Trophoblast cell (in vitro differentiated cells and primary cell): ENCODE measurements at regions not wholly inside any gene's neighbourhood (a gene's known extent, or its start where the extent isn't known, plus 50 kb on each side); places are given as distances from the start of the nearest gene placed in this dataset.

Experiments
- DNase-seq, 2 donors: peaks; one replicate each; pipeline ENCODE4 v3.0.0-alpha.2; 2016
- H2AFZ ChIP-seq: 2 replicates; pipeline ENCODE4 v1.6.1; 2013; ENCODE audit warnings: low read length, moderate library complexity, mild to moderate bottlenecking; ENCODE audit not compliant: insufficient read depth, poor library complexity
- H2AK5ac ChIP-seq: 2 replicates; pipeline ENCODE4 v1.6.1; 2013; ENCODE audit warnings: mild to moderate bottlenecking, low read length
- H2BK120ac ChIP-seq: 2 replicates; pipeline ENCODE4 v1.6.1; 2013; ENCODE audit warnings: low read length, mild to moderate bottlenecking, moderate library complexity; ENCODE audit not compliant: insufficient read depth, poor library complexity
- H2BK12ac ChIP-seq: 2 replicates; pipeline ENCODE4 v1.6.1; 2013; ENCODE audit warnings: mild to moderate bottlenecking, low read length, moderate library complexity
- H2BK5ac ChIP-seq: 2 replicates; pipeline ENCODE4 v1.6.1; 2013; ENCODE audit warnings: low read length, low read depth, moderate library complexity, mild to moderate bottlenecking; ENCODE audit not compliant: poor library complexity
- H3K14ac ChIP-seq: 2 replicates; pipeline ENCODE4 v1.6.1; 2013; ENCODE audit warnings: mild to moderate bottlenecking, low read length
- H3K18ac ChIP-seq: 2 replicates; pipeline ENCODE4 v1.6.1; 2013; ENCODE audit warnings: mild to moderate bottlenecking, low read length
- H3K23ac ChIP-seq: 2 replicates; pipeline ENCODE4 v1.6.1; 2013; ENCODE audit warnings: low read length
- H3K27ac ChIP-seq: 2 replicates; pipeline ENCODE4 v1.5.1; 2013; ENCODE audit warnings: low read depth, mild to moderate bottlenecking, inconsistent platforms, low read length, moderate library complexity
- H3K27me3 ChIP-seq: 2 replicates; pipeline ENCODE4 v1.6.1; 2013; ENCODE audit warnings: inconsistent platforms, mild to moderate bottlenecking, low read length, moderate library complexity; ENCODE audit not compliant: insufficient read depth
- H3K36me3 ChIP-seq, 2 experiments: 1 replicate in 1 of 2; 2 replicates in 1 of 2; pipeline ENCODE4 v1.6.1; 2013; ENCODE audit warnings: low read length in 2 of 2, mild to moderate bottlenecking in 2 of 2, moderate library complexity in 1 of 2; ENCODE audit not compliant: insufficient read depth in 2 of 2, control insufficient read depth in 1 of 2
- H3K4ac ChIP-seq: 2 replicates; pipeline ENCODE4 v1.6.1; 2013; ENCODE audit warnings: low read depth, mild to moderate bottlenecking, low read length, moderate library complexity
- H3K4me1 ChIP-seq, 2 experiments: 1 replicate in 1 of 2; 2 replicates in 1 of 2; pipeline ENCODE4 v1.6.1; 2013; ENCODE audit warnings: low read length in 2 of 2, mild to moderate bottlenecking in 2 of 2, moderate library complexity in 1 of 2; ENCODE audit not compliant: insufficient read depth in 2 of 2, control insufficient read depth in 1 of 2
- H3K4me2 ChIP-seq: 2 replicates; pipeline ENCODE4 v1.6.1; 2013; ENCODE audit warnings: inconsistent platforms, mild to moderate bottlenecking, low read length, moderate library complexity
- H3K4me3 ChIP-seq: 2 replicates; pipeline ENCODE4 v1.5.1; 2013; ENCODE audit warnings: mild to moderate bottlenecking, low read depth, low read length, inconsistent platforms
- H3K79me1 ChIP-seq: one replicate; pipeline ENCODE4 v1.6.1; 2013; ENCODE audit warnings: low read length
- H3K79me2 ChIP-seq: 2 replicates; pipeline ENCODE4 v1.6.1; 2013; ENCODE audit warnings: low read length, mild to moderate bottlenecking; ENCODE audit not compliant: control insufficient read depth, insufficient read depth, poor library complexity
- H3K9ac ChIP-seq: 2 replicates; pipeline ENCODE4 v1.6.1; 2013; ENCODE audit warnings: mild to moderate bottlenecking, low read length
- H3K9me3 ChIP-seq: 2 replicates; pipeline ENCODE4 v1.6.1; 2013; ENCODE audit warnings: low read depth, mild to moderate bottlenecking, control low read depth, inconsistent platforms, low read length; ENCODE audit not compliant: insufficient read depth
- H4K12ac ChIP-seq: 2 replicates; pipeline ENCODE4 v1.6.1; 2013; ENCODE audit warnings: low read depth, mild to moderate bottlenecking, low read length, moderate library complexity
- H4K8ac ChIP-seq: 2 replicates; pipeline ENCODE4 v1.6.1; 2013; ENCODE audit warnings: low read depth, mild to moderate bottlenecking, low read length, moderate library complexity
- H4K91ac ChIP-seq: one replicate; pipeline ENCODE4 v1.6.1; 2013; ENCODE audit warnings: low read depth, mild to moderate bottlenecking, low read length, moderate library complexity
- WGBS: extraction: QIAGEN DNeasy Blood & Tissue Kit; methylation state at CpG from one replicate; pipeline ENCODE4 v1.1.7; 2013; ENCODE audit warnings: missing lambda C conversion rate; ENCODE audit not compliant: insufficient read length, insufficient coverage; ENCODE audit errors: extremely low coverage; 5-methylcytosine and 5-hydroxymethylcytosine counted together

GRCh38 chrX:2584251-2585157, 83.7 kb upstream of the DHRSX start:
- Histone ChIP-seq H2BK120ac (no peak overlapping the region), H3K4me2 (peak overlapping the region; percentile 37), H3K27me3 (peaks cover 37% of the 10 kb centered on the region), H3K36me3 (no peaks in the 10 kb centered on the region), H2AFZ (no peak overlapping the region), H3K9me3 (no peaks in the 10 kb centered on the region), H4K91ac (no peak overlapping the region), H3K14ac (no peak overlapping the region), H3K4me3 (no peak overlapping the region), H3K18ac (no peak overlapping the region), H2BK5ac (no peak overlapping the region), H3K23ac (no peak overlapping the region), H3K4ac (no peak overlapping the region), H4K8ac (no peak overlapping the region), H3K79me1 (no peaks in the 10 kb centered on the region), H2BK12ac (no peak overlapping the region), H4K12ac (no peak overlapping the region), H3K27ac (no peak overlapping the region), H3K9ac (no peak overlapping the region), H3K79me2 (no peaks in the 10 kb centered on the region), H3K4me1 (peaks cover 0 to 3% of the 10 kb centered on the region in 2 experiments), H2AK5ac (no peak overlapping the region)
- no peak for DNase-seq
- no CpG with 5 or more reads among the region's 73 CpGs for WGBS

GRCh38 chrX:2583194-2584162, 82.7 kb upstream of the DHRSX start:
- Histone ChIP-seq H3K18ac (no peak overlapping the region), H3K23ac (no peak overlapping the region), H4K12ac (no peak overlapping the region), H3K9me3 (no peaks in the 10 kb centered on the region), H3K9ac (no peak overlapping the region), H2AK5ac (no peak overlapping the region), H3K27me3 (peaks cover 37% of the 10 kb centered on the region), H3K4me2 (peak overlapping the region; percentile 37), H3K4ac (no peak overlapping the region), H2AFZ (no peak overlapping the region), H3K14ac (no peak overlapping the region), H4K91ac (no peak overlapping the region), H4K8ac (no peak overlapping the region), H2BK120ac (no peak overlapping the region), H3K4me3 (no peak overlapping the region), H2BK5ac (no peak overlapping the region), H3K36me3 (no peaks in the 10 kb centered on the region), H3K79me1 (no peaks in the 10 kb centered on the region), H3K4me1 (peaks cover 0 to 3% of the 10 kb centered on the region in 2 experiments), H3K79me2 (no peaks in the 10 kb centered on the region), H3K27ac (no peak overlapping the region), H2BK12ac (no peak overlapping the region)
- WGBS, result no CpG with 5 or more reads among the region's 74 CpGs
- DNase-seq, result no peak

- no peak overlapping the region for H2BK5ac ChIP-seq
- no peak overlapping the region for H2BK12ac ChIP-seq
- no peak overlapping the region for H3K4me2 ChIP-seq
- H3K4ac ChIP-seq, result no peak overlapping the region
- WGBS, result no CpG with 5 or more reads among the region's 8 CpGs
- H4K8ac ChIP-seq, result no peak overlapping the region
- DNase-seq, result no peak
- H3K9me3 ChIP-seq, result peaks cover 2% of the 10 kb centered on the region
- H3K4me3 ChIP-seq, result no peak overlapping the region
- H2BK120ac ChIP-seq, result no peak overlapping the region
- no peak overlapping the region for H2AK5ac ChIP-seq
- no peak overlapping the region for H3K27ac ChIP-seq
- H4K91ac ChIP-seq, result no peak overlapping the region
- peaks cover 4% of the 10 kb centered on the region for H3K79me1 ChIP-seq
- H3K9ac ChIP-seq, result no peak overlapping the region
- H3K27me3 ChIP-seq, result peaks cover 37% of the 10 kb centered on the region
- H3K36me3 ChIP-seq, result no peaks in the 10 kb centered on the region
- no peaks in the 10 kb centered on the region for H3K79me2 ChIP-seq
- no peak overlapping the region for H2AFZ ChIP-seq
- no peak overlapping the region for H3K18ac ChIP-seq
- H3K4me1 ChIP-seq, result peaks cover 0 to 3% of the 10 kb centered on the region in 2 experiments
- no peak overlapping the region for H3K14ac ChIP-seq
- H4K12ac ChIP-seq, result no peak overlapping the region
- H3K23ac ChIP-seq, result no peak overlapping the region
Measured at GRCh38 chrX:2582667-2583066, 81.9 kb upstream of the DHRSX start.

- H3K9ac ChIP-seq, result no peak overlapping the region
- WGBS, result no CpG with 5 or more reads among the region's 4 CpGs
- H3K79me2 ChIP-seq, result no peaks in the 10 kb centered on the region
- no peak overlapping the region for H3K4me2 ChIP-seq
- H2AK5ac ChIP-seq, result no peak overlapping the region
- no peak overlapping the region for H2AFZ ChIP-seq
- peak overlapping the region; percentile 42 for H3K23ac ChIP-seq
- peaks cover 37% of the 10 kb centered on the region for H3K27me3 ChIP-seq
- H2BK12ac ChIP-seq, result no peak overlapping the region
- no peak overlapping the region for H3K27ac ChIP-seq
- H4K12ac ChIP-seq, result no peak overlapping the region
- peaks cover 4% of the 10 kb centered on the region for H3K79me1 ChIP-seq
- H3K18ac ChIP-seq, result no peak overlapping the region
- peaks cover 2% of the 10 kb centered on the region for H3K9me3 ChIP-seq
- no peaks in the 10 kb centered on the region for H3K36me3 ChIP-seq
- no peak overlapping the region for H3K4ac ChIP-seq
- no peak overlapping the region for H3K14ac ChIP-seq
- H4K91ac ChIP-seq, result no peak overlapping the region
- H2BK5ac ChIP-seq, result no peak overlapping the region
- H4K8ac ChIP-seq, result no peak overlapping the region
- H3K4me1 ChIP-seq, result peaks cover 0 to 6% of the 10 kb centered on the region in 2 experiments
- no peak overlapping the region for H3K4me3 ChIP-seq
- no peak for DNase-seq
- no peak overlapping the region for H2BK120ac ChIP-seq
Measured at GRCh38 chrX:2581296-2581695, 80.5 kb upstream of the DHRSX start.
